GM23338 (cell line): ENCODE measurements at regions not wholly inside any gene's neighbourhood (a gene's known extent, or its start where the extent isn't known, plus 50 kb on each side); places are given as distances from the start of the nearest gene placed in this dataset.

Experiments
- ATAC-seq: fragments of 200-7000 bp; cut with Tn5 transposase; 3 replicates; pipeline ENCODE4 v1.9.1; 2020
- DNase-seq: peaks from one replicate; pipeline ENCODE4 v3.0.0-alpha.2; 2015; ENCODE audit warnings: low spot score
- H2AFZ ChIP-seq: fragments of 200-600 bp; sonication (generic); 2 replicates; pipeline ENCODE4 v1.8.0; 2016; ENCODE audit warnings: antibody characterized with exemption, mild to moderate bottlenecking, moderate library complexity
- H3F3A ChIP-seq: fragments of 200-600 bp; sonication (generic); replicated peaks from 2 replicates; pipeline ENCODE4 v1.8.0; 2017; ENCODE audit warnings: antibody characterized with exemption, mixed run types, low read depth
- H3K27ac ChIP-seq: fragments of 200-600 bp; sonication (generic); 2 replicates; pipeline ENCODE4 v1.6.1; 2016; ENCODE audit warnings: low read depth
- H3K27me3 ChIP-seq: fragments of 200-600 bp; sonication (generic); 2 replicates; pipeline ENCODE4 v1.8.0; 2016; ENCODE audit warnings: mild to moderate bottlenecking, mixed run types, moderate library complexity; ENCODE audit not compliant: insufficient read depth
- H3K36me3 ChIP-seq: fragments of 200-600 bp; sonication (generic); 2 replicates; pipeline ENCODE4 v1.8.0; 2016; ENCODE audit warnings: mild to moderate bottlenecking; ENCODE audit not compliant: insufficient read depth
- H3K4me1 ChIP-seq: fragments of 200-600 bp; sonication (generic); 2 replicates; pipeline ENCODE4 v1.8.0; 2016; ENCODE audit warnings: mild to moderate bottlenecking, moderate library complexity; ENCODE audit not compliant: insufficient read depth
- H3K4me2 ChIP-seq: fragments of 200-600 bp; sonication (generic); 2 replicates; pipeline ENCODE4 v1.7.1; 2017; ENCODE audit warnings: mixed run types
- H3K4me3 ChIP-seq: fragments of 200-600 bp; sonication (generic); 2 replicates; pipeline ENCODE4 v1.6.1; 2016; ENCODE audit warnings: mixed run types
- H3K79me2 ChIP-seq: fragments of 200-600 bp; sonication (generic); replicated peaks from 2 replicates; pipeline ENCODE4 v1.8.0; 2017; ENCODE audit warnings: mild to moderate bottlenecking; ENCODE audit not compliant: insufficient read depth
- H3K9me2 ChIP-seq: fragments of 200-600 bp; sonication (generic); 2 replicates; pipeline ENCODE4 v1.8.0; 2017; ENCODE audit not compliant: insufficient read depth
- H4K20me1 ChIP-seq: fragments of 200-600 bp; sonication (generic); replicated peaks from 2 replicates; pipeline ENCODE4 v1.8.0; 2017; ENCODE audit warnings: mild to moderate bottlenecking; ENCODE audit not compliant: insufficient read depth
- H3K27ac Mint-ChIP-seq: 2 replicates; pipeline ENCODE4 v1.8.0; 2020; ENCODE audit warnings: inconsistent platforms, mild to moderate bottlenecking, moderate library complexity, mixed read lengths
- H3K27me3 Mint-ChIP-seq: 3 replicates; pipeline ENCODE4 v1.8.0; 2022; ENCODE audit warnings: low read depth, mild to moderate bottlenecking, moderate library complexity, mixed read lengths, inconsistent platforms; ENCODE audit not compliant: insufficient read depth, poor library complexity
- H3K36me3 Mint-ChIP-seq: 3 replicates; pipeline ENCODE4 v1.8.0; 2021; ENCODE audit warnings: low read depth, mild to moderate bottlenecking, inconsistent platforms, moderate library complexity, mixed read lengths
- H3K4me1 Mint-ChIP-seq: 3 replicates; pipeline ENCODE4 v1.8.0; 2020; ENCODE audit warnings: mild to moderate bottlenecking, inconsistent platforms, mixed read lengths
- H3K4me3 Mint-ChIP-seq: 3 replicates; pipeline ENCODE4 v1.8.0; 2021; ENCODE audit warnings: moderate library complexity, mild to moderate bottlenecking, inconsistent platforms, mixed read lengths
- H3K9me3 Mint-ChIP-seq: 3 replicates; pipeline ENCODE4 v1.8.0; 2020; ENCODE audit warnings: moderate library complexity, mild to moderate bottlenecking, inconsistent platforms, mixed read lengths
- CREB1 ChIP-seq: fragments of 250-450 bp; sonication (Bioruptor Pico); IDR thresholded peaks from 2 replicates; pipeline ENCODE4 v1.5.0; 2020; ENCODE audit warnings: low read depth, mild to moderate bottlenecking, moderate library complexity
- EZH2 ChIP-seq: fragments of 200-600 bp; sonication (generic); IDR thresholded peaks from one replicate; pipeline ENCODE4 v1.8.0; 2017; ENCODE audit warnings: antibody characterized with exemption, mild to moderate bottlenecking, low read depth; ENCODE audit not compliant: unreplicated experiment
- JUNB ChIP-seq: IDR thresholded peaks from one replicate; pipeline ENCODE4 v1.6.1; 2016; ENCODE audit warnings: antibody characterized with exemption; ENCODE audit not compliant: unreplicated experiment
- POLR2AphosphoS5 ChIP-seq: IDR thresholded peaks from 2 replicates; pipeline ENCODE4 v1.6.1; 2016; ENCODE audit warnings: antibody characterized with exemption, low read depth
- STAT1 ChIP-seq: IDR thresholded peaks from one replicate; pipeline ENCODE4 v1.6.1; 2016; ENCODE audit warnings: antibody characterized with exemption; ENCODE audit not compliant: unreplicated experiment
- ZNF114 ChIP-seq: fragments of 250-450 bp; sonication (Bioruptor Pico); IDR thresholded peaks from 2 replicates; pipeline ENCODE4 v1.5.0; 2020; ENCODE audit warnings: mild to moderate bottlenecking, moderate library complexity
- TF ChIP-seq, protein P1 (sequence below): fragments of 250-450 bp; sonication (Bioruptor Pico); IDR thresholded peaks from 2 replicates; pipeline ENCODE4 v1.5.0; 2020; ENCODE audit warnings: mild to moderate bottlenecking, moderate library complexity
- TF ChIP-seq, protein P2 (sequence below), 2 experiments: fragments of 200-600 bp in 1 of 2; sonication (generic) in 1 of 2; conservative IDR thresholded peaks; 2 replicates each; pipeline versions ENCODE4 v1.5.1 to v1.6.1; 2016 to 2017; ENCODE audit warnings: antibody characterized with exemption in 2 of 2, low read depth in 2 of 2, mild to moderate bottlenecking in 2 of 2, moderate library complexity in 1 of 2
- TF ChIP-seq, protein P3 (sequence below): IDR thresholded peaks from 2 replicates; pipeline ENCODE4 v1.6.1; 2016; ENCODE audit warnings: antibody characterized with exemption

DNA sequence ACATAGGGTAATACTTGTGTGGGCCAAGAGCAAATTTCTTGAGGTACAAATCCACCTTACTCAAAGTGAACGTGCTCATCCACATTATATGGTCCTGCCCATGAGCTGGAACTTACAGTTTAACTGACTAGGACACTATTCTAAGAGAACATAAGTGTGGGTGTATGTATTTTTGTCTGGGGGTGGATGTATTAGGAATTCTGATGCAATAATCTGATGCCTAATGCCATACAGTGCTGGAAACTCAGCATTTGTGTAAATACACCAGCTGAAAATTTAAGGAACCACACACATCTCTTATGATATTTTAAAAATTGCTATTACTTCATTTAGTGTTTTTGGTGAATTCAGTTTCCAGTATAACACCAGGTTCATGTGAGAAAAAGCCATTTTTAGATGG is 1350.7 kb downstream of the ZPLD1 start (continued):
- TF ChIP-seq, protein P1, sequence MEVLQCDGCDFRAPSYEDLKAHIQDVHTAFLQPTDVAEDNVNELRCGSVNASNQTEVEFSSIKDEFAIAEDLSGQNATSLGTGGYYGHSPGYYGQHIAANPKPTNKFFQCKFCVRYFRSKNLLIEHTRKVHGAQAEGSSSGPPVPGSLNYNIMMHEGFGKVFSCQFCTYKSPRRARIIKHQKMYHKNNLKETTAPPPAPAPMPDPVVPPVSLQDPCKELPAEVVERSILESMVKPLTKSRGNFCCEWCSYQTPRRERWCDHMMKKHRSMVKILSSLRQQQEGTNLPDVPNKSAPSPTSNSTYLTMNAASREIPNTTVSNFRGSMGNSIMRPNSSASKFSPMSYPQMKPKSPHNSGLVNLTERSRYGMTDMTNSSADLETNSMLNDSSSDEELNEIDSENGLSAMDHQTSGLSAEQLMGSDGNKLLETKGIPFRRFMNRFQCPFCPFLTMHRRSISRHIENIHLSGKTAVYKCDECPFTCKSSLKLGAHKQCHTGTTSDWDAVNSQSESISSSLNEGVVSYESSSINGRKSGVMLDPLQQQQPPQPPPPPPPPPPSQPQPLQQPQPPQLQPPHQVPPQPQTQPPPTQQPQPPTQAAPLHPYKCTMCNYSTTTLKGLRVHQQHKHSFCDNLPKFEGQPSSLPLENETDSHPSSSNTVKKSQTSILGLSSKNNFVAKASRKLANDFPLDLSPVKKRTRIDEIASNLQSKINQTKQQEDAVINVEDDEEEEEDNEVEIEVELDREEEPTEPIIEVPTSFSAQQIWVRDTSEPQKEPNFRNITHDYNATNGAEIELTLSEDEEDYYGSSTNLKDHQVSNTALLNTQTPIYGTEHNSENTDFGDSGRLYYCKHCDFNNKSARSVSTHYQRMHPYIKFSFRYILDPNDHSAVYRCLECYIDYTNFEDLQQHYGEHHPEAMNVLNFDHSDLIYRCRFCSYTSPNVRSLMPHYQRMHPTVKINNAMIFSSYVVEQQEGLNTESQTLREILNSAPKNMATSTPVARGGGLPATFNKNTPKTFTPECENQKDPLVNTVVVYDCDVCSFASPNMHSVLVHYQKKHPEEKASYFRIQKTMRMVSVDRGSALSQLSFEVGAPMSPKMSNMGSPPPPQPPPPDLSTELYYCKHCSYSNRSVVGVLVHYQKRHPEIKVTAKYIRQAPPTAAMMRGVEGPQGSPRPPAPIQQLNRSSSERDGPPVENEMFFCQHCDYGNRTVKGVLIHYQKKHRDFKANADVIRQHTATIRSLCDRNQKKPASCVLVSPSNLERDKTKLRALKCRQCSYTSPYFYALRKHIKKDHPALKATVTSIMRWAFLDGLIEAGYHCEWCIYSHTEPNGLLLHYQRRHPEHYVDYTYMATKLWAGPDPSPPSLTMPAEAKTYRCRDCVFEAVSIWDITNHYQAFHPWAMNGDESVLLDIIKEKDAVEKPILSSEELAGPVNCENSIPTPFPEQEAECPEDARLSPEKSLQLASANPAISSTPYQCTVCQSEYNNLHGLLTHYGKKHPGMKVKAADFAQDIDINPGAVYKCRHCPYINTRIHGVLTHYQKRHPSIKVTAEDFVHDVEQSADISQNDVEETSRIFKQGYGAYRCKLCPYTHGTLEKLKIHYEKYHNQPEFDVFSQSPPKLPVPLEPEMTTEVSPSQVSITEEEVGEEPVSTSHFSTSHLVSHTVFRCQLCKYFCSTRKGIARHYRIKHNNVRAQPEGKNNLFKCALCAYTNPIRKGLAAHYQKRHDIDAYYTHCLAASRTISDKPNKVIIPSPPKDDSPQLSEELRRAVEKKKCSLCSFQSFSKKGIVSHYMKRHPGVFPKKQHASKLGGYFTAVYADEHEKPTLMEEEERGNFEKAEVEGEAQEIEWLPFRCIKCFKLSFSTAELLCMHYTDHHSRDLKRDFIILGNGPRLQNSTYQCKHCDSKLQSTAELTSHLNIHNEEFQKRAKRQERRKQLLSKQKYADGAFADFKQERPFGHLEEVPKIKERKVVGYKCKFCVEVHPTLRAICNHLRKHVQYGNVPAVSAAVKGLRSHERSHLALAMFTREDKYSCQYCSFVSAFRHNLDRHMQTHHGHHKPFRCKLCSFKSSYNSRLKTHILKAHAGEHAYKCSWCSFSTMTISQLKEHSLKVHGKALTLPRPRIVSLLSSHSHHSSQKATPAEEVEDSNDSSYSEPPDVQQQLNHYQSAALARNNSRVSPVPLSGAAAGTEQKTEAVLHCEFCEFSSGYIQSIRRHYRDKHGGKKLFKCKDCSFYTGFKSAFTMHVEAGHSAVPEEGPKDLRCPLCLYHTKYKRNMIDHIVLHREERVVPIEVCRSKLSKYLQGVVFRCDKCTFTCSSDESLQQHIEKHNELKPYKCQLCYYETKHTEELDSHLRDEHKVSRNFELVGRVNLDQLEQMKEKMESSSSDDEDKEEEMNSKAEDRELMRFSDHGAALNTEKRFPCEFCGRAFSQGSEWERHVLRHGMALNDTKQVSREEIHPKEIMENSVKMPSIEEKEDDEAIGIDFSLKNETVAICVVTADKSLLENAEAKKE (CRISPR knock-in tag), result no peak
- TF ChIP-seq, protein P2, sequence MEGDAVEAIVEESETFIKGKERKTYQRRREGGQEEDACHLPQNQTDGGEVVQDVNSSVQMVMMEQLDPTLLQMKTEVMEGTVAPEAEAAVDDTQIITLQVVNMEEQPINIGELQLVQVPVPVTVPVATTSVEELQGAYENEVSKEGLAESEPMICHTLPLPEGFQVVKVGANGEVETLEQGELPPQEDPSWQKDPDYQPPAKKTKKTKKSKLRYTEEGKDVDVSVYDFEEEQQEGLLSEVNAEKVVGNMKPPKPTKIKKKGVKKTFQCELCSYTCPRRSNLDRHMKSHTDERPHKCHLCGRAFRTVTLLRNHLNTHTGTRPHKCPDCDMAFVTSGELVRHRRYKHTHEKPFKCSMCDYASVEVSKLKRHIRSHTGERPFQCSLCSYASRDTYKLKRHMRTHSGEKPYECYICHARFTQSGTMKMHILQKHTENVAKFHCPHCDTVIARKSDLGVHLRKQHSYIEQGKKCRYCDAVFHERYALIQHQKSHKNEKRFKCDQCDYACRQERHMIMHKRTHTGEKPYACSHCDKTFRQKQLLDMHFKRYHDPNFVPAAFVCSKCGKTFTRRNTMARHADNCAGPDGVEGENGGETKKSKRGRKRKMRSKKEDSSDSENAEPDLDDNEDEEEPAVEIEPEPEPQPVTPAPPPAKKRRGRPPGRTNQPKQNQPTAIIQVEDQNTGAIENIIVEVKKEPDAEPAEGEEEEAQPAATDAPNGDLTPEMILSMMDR (conservative IDR thresholded peaks at IDR 0.05; ENCODE audit: low read depth in 2 of 2), result no peak
- no peak for TF ChIP-seq JUNB

DNA sequence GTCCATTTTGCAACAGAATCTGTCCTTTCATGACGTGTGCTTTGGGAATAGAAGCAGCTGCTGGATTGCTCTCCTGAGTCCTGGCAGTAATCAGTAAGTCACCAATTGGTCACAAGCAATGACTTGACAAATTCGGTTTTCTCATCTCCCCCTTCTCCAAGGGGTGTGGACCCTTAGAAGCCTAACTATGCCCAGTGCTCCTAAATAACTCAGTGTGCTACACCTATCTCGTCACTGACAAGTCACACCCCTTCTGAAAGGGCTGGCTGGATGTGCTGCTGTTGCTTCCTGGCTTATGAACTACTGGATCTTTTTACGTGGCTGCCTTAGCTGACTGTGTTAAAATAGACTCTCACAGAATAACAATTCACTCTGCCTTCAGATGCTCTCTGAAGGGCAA is 1351.5 kb downstream of the ZPLD1 start:
- Histone ChIP-seq H3K4me1 (no peaks in the 10 kb centered on the region), H2AFZ (peak overlapping the region; percentile 23; the same call in 1 of the 2 replicates), H3K27ac (no peak overlapping the region), H3K36me3 (no peaks in the 10 kb centered on the region), H4K20me1 (no peaks in the 10 kb centered on the region), H3K79me2 (no peaks in the 10 kb centered on the region), H3K4me2 (no peak overlapping the region), H3K9me2 (no peaks in the 10 kb centered on the region), H3F3A (no peaks in the 10 kb centered on the region), H3K4me3 (no peak overlapping the region), H3K27me3 (no peaks in the 10 kb centered on the region)
- Mint-ChIP-seq H3K27ac (peak overlapping the region; percentile 65), H3K4me3 (no peak overlapping the region), H3K4me1 (no peaks in the 10 kb centered on the region), H3K9me3 (no peaks in the 10 kb centered on the region), H3K27me3 (no peaks in the 10 kb centered on the region), H3K36me3 (no peaks in the 10 kb centered on the region)
- ATAC-seq (peak; percentile 35; the same call in 1 of the 3 replicates), DNase-seq (no peak)
- TF ChIP-seq EZH2, result no peak
- TF ChIP-seq CREB1, result no peak
- no peak for TF ChIP-seq POLR2AphosphoS5
- TF ChIP-seq JUNB, result no peak
- TF ChIP-seq STAT1, result no peak
- TF ChIP-seq ZNF114, result no peak
- TF ChIP-seq, protein P3, sequence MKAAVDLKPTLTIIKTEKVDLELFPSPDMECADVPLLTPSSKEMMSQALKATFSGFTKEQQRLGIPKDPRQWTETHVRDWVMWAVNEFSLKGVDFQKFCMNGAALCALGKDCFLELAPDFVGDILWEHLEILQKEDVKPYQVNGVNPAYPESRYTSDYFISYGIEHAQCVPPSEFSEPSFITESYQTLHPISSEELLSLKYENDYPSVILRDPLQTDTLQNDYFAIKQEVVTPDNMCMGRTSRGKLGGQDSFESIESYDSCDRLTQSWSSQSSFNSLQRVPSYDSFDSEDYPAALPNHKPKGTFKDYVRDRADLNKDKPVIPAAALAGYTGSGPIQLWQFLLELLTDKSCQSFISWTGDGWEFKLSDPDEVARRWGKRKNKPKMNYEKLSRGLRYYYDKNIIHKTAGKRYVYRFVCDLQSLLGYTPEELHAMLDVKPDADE, result no peak
